Cerebellar cortex (tissue), 1 donor: ENCODE measurements at regions not wholly inside any gene's neighbourhood (a gene's known extent, or its start where the extent isn't known, plus 50 kb on each side); places are given as distances from the start of the nearest gene placed in this dataset.
A peak's percentile ranks its signal among the peaks of the same experiment; 100 is the strongest.

Experiments
- DNase-seq: peaks from one replicate; pipeline ENCODE4 v3.0.0-alpha.2; 2015; ENCODE audit warnings: low spot score

- DNase-seq: no peak
Measured at GRCh38 chr18:7349181-7349837, 118.4 kb downstream of the LRRC30 start.

- DNase-seq: no peak
Measured at GRCh38 chr18:7358989-7359726, 128.3 kb downstream of the LRRC30 start.

- DNase-seq: no peak
Measured at GRCh38 chr18:7360606-7361170, 129.8 kb downstream of the LRRC30 start.

GRCh38 chr18:7363338-7363737 is 132.4 kb downstream of the LRRC30 start:
- no peak for DNase-seq

- DNase-seq: no peak
Measured at GRCh38 chr18:7366597-7366996, 135.7 kb downstream of the LRRC30 start.

- no peak for DNase-seq
Measured at GRCh38 chr18:7367336-7367735, 136.4 kb downstream of the LRRC30 start.

- no peak for DNase-seq
Measured at GRCh38 chr18:7369006-7369405, 138.1 kb downstream of the LRRC30 start.

GRCh38 chr18:7370375-7370774 is 139.5 kb downstream of the LRRC30 start:
- no peak for DNase-seq

- no peak for DNase-seq
Measured at GRCh38 chr18:7370802-7371201, 139.9 kb downstream of the LRRC30 start.

GRCh38 chr18:7373441-7373840 is 142.6 kb downstream of the LRRC30 start:
- DNase-seq: no peak

- no peak for DNase-seq
Measured at GRCh38 chr18:7381307-7381706, 150.4 kb downstream of the LRRC30 start.

- DNase-seq: no peak
Measured at GRCh38 chr18:7382328-7383001, 151.6 kb downstream of the LRRC30 start.

GRCh38 chr18:7383002-7383980 is 152.4 kb downstream of the LRRC30 start:
- DNase-seq: no peak

GRCh38 chr18:7388741-7389140 is 157.9 kb downstream of the LRRC30 start:
- DNase-seq: no peak

GRCh38 chr18:7390731-7391492 is 160.0 kb downstream of the LRRC30 start:
- DNase-seq: no peak

GRCh38 chr18:7393080-7393479 is 162.2 kb downstream of the LRRC30 start:
- no peak for DNase-seq

- no peak for DNase-seq
Measured at GRCh38 chr18:7394050-7394659, 163.3 kb downstream of the LRRC30 start.

GRCh38 chr18:7395566-7395965 is 164.7 kb downstream of the LRRC30 start:
- DNase-seq: peak; percentile 8

GRCh38 chr18:7413906-7414305 is 153.2 kb upstream of the PTPRM start:
- no peak for DNase-seq

- DNase-seq: no peak
Measured at GRCh38 chr18:7414459-7414858, 152.7 kb upstream of the PTPRM start.
